HG02973 (cell line): ENCODE measurements at regions not wholly inside any gene's neighbourhood (a gene's known extent, or its start where the extent isn't known, plus 50 kb on each side); places are given as distances from the start of the nearest gene placed in this dataset.

ENCODE experiments used
- ATAC-seq: cut with Tn5 transposase; IDR thresholded peaks from one replicate; pipeline ENCODE4 v1.9.1; 2021; ENCODE audit warnings: moderate library complexity; ENCODE audit not compliant: unreplicated experiment

DNA sequence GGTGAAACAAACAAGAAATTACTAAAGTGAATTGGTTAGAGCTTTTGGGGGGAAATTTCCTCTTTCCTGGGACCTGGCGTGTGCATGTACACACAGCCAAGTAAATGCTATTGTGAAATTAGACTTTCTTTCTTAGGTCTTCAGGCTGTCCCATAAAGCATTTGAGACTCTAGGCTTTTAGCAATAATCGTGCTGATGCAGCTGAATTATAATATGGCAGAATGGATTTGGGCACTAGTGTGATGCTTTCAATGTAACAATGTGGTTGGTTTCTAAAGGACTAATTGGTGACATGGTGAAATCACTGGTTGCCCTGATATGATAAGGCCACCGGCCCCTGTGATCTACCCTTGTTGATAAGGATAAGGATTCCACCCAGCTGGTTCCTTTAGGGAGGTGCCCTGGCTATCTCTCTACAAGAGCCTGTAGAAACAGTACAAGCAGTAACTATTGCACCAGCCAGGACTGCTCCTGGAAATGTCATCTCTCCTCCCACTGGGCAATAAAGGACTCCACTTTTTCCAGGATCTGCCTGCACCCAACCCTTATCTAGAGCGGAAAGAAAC is 164.1 kb downstream of the TFAP2A start:
- ATAC-seq: no peak

- ATAC-seq: no peak
Measured at GRCh38 chr6:10248378-10248843, 166.5 kb downstream of the TFAP2A start.

DNA sequence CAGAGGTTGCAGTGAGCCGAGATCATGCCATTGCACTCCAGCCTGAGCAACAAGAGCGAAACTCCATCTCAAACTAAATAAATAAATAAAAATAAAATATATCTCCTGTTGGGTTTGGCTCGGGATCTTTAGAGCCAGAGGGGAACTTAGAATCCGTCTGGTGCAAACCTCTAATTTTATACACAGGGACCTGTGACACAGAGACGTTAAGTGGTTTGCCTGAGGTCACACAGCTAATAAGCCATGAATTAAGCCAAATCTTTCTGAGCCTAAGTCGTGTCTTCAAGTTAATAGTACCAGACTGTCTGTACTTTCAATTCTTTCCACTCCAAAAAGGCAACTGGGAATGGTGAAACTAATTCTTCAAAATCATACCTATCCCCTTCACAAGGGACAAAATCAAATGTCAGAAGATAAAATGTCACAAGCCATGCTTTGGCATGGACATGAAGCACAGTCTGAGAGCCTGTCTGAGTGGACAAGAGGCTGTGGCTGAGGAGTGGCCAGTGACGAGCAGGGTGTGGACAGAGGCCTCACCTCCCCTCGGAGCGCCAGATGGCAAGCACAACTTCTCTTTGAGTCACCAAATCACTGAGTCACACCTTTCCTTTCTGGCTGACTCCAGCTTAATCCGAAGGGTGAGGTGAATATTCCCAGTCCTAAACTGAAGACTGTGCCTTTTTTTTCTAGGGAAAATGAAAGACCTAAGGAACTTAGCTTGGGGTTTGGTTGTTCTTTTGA is 177.4 kb downstream of the TFAP2A start:
- ATAC-seq: no peak

DNA sequence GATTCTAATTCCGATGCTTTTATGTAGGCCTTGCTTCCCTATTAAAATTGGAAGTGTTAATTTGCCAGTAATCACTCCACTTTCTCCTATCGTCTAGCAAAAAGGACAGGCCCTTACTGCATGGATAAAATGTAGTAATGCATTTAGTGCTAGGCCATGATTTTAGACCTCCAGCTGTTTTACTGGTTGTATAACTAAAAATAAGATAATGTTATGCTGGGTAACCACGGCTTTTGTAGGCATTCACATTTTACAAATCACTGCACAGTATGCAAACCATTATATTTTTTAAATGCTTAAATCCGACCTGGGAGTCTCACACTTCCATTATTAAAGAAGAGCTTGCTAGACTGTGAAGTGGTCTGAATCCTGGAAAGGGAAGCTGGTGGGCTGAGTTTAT is 179.5 kb downstream of the TFAP2A start:
- no peak for ATAC-seq

GRCh38 chr6:10230531-10230930 is 184.3 kb downstream of the TFAP2A start:
- no peak for ATAC-seq

DNA sequence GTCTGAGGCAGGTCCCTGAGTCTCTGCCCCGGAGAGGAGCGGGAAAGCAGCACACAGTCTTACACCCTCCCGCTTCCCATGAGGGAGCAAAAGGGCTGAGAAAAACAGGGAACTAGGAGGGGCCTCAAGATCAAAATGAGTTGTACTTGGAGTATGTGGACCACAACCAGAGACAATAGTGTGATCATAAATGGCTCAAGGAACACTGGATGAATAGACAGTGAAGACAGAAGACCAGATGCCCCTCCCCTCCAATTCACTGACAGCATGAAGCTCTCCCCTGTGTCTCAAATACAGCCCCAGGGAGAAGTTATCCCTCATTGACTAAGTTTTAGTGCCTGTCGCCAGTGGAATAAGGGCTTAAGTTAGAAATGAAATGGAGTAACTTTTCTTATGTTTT is 191.0 kb downstream of the TFAP2A start:
- no peak for ATAC-seq

DNA sequence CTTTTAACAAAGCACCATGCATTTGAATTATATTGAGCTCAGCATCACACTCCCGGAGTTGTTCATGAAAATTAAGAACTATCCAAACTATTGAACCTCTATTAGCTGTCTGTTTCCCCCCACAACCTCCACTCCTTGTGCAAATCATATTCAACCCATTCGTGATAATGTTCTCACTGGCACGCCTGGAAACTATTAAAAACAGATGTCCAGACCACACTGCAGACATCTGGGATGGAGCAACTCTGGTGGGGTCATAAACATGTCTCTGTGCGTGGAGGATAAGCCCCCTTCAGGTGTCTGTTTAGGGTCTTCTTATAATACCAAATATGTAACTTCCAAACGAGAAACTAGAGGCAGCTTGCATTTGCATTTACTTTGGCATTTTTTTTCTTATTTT is 193.7 kb downstream of the TFAP2A start:
- no peak for ATAC-seq

- no peak for ATAC-seq
Measured at GRCh38 chr6:10219510-10219909, 195.4 kb downstream of the TFAP2A start.

- no peak for ATAC-seq
Measured at GRCh38 chr6:10217111-10217510, 197.8 kb downstream of the TFAP2A start.

DNA sequence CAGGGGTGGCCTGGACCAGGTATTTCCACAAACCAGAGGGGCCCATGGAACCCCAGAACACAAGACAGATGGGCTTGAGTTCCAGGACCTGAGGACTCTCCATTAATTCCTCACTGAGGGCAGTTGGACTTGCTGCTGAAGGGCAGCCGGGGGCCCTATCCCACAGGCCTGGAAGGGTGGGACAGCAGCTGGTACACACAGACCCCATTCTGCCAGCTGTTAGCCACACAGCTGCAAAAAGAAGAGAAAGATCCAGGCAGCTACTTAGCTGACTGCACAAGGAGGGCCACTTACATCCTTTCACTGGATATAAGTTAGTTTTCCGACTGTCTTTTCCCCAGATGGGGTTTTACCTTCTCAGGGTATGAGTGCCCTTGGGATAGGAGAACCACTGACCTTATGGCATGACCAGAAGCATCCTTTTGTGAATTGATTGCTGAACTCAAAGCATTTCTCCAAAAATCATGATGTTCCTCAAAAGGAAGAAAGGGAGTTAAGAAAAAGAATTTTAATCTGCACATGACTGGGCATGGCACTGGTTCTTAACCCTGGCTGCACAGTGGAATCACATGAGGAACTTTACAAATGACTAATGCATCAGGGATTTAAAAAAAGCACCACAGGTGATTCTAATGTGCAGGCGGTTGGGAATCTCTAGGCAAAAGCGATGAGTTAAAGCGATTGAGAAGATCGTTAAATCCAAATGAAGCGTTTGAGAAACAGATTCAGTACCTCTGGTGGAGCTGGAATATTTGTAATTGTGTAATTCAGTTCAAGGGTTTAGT is 199.4 kb downstream of the TFAP2A start:
- no peak for ATAC-seq

DNA sequence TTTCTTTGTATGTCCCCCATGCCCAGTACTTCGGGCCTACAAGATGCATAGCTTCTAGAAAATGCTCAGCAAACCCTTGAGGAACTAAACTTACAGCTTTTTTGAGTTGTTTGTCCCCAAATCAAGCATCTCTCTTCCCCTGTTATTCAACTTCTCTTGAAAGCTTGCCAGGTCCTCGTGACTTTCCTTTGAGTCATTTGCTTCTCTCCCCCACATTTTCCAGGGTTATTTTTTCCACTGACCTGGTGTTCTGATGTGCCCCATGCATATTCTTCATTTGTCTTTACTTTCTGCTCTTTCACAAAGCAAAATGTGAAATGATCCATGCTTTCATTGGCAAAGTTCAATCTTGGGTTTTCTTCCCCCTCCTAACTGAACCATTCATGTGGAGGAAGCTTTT is 204.8 kb downstream of the TFAP2A start:
- ATAC-seq: no peak

DNA sequence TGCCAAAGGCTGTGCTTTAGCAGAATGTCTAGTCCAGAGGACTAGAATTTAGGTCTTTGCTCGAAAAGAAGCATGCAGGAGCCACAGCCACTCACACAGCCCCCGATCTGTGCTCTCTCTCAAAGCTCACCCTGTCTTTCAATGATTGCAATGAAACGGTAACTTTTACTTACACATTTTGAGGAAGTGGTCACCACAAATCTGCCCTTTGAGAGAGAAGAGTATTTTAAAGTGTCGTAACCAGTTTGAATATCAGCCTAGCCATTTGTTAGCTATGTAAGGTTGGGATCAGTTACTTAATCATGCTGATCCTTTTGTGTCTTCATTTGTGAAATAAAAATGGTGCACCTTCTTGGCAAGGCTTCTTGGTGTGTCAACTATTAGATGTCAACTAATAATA is 209.0 kb downstream of the TFAP2A start:
- ATAC-seq: peak; percentile 52

- ATAC-seq: no peak
Measured at GRCh38 chr6:10205120-10205519, 209.8 kb downstream of the TFAP2A start.

GRCh38 chr6:10203651-10204050 is 211.2 kb downstream of the TFAP2A start:
- no peak for ATAC-seq

GRCh38 chr6:10202581-10202980 is 212.3 kb downstream of the TFAP2A start:
- no peak for ATAC-seq

GRCh38 chr6:10201606-10202510 is 213.0 kb downstream of the TFAP2A start:
- ATAC-seq: no peak

- ATAC-seq: no peak
Measured at GRCh38 chr6:10196090-10196489, 218.8 kb downstream of the TFAP2A start.

- ATAC-seq: no peak
Measured at GRCh38 chr6:10194816-10195672, 219.8 kb downstream of the TFAP2A start.

DNA sequence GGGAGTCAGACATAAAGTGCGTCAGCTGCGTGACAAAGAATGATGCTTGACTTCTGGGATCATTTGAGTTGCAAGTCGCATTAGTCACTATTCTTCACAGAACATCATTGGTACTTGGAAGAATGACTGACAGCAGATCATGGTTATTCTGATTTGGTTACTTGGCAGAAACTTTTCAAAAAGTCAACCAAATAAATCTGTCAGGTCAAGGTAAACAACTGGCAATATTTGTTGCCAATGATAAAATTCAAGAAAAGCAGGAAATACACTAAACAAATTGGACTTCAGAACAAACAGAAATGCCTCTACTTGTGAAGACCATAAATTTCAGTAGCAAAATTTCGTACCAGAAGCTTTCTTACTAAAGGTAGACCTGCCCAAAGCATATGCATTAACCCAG is 221.6 kb downstream of the TFAP2A start:
- no peak for ATAC-seq

GRCh38 chr6:10190042-10190441 is 224.8 kb downstream of the TFAP2A start:
- ATAC-seq: no peak
